ENCODE measurements at regions not wholly inside any gene's neighbourhood (a gene's known extent, or its start where the extent isn't known, plus 50 kb on each side); places are given as distances from the start of the nearest gene placed in this dataset.

GRCh38 chrX:137654481-137654880 lies 88.6 kb downstream of the ZIC3 start:
- no peaks in the 10 kb centered on the region for H3K36me3 ChIP-seq (ENCODE audit: insufficient read depth, low read length)
- H3K27ac ChIP-seq (ENCODE audit: low read depth, low read length, poor library complexity, severe bottlenecking), result no peak overlapping the region
- H2AFZ ChIP-seq (ENCODE audit: low read length), result no peak overlapping the region
- H3K4me2 ChIP-seq (ENCODE audit: low read length), result no peak overlapping the region
- no peak for TF ChIP-seq CTCF (IDR thresholded peaks at IDR 0.05; ENCODE audit: low read length)
- TF ChIP-seq EZH2 (IDR thresholded peaks at IDR 0.05; ENCODE audit: borderline replicate concordance, low read length), result no peak
- H3K4me3 ChIP-seq (ENCODE audit: low read depth, low read length, poor library complexity, severe bottlenecking), result no peak overlapping the region
- H3K9ac ChIP-seq (ENCODE audit: low read length), result no peak overlapping the region
- no peaks in the 10 kb centered on the region for H3K4me1 ChIP-seq (ENCODE audit: insufficient read depth, low read length, severe bottlenecking)
- H3K27me3 ChIP-seq (ENCODE audit: insufficient read depth, low read length), result no peaks in the 10 kb centered on the region
- no peaks in the 10 kb centered on the region for H3F3A ChIP-seq (ENCODE audit: insufficient read depth, low read length)
- no peaks in the 10 kb centered on the region for H3K9me2 ChIP-seq (ENCODE audit: low read depth, low read length)
- no peaks in the 10 kb centered on the region for H4K20me1 ChIP-seq (ENCODE audit: insufficient read depth, low read length)
- H3K79me2 ChIP-seq (ENCODE audit: insufficient read depth, low read length), result no peaks in the 10 kb centered on the region
- no peaks in the 10 kb centered on the region for H3K9me3 ChIP-seq (ENCODE audit: low read length)

- Histone ChIP-seq H2AFZ (ENCODE audit: low read length) (no peak overlapping the region), H3F3A (ENCODE audit: insufficient read depth, low read length) (no peaks in the 10 kb centered on the region), H3K36me3 (ENCODE audit: insufficient read depth, low read length) (no peaks in the 10 kb centered on the region), H3K9me3 (ENCODE audit: low read length) (no peaks in the 10 kb centered on the region), H3K4me1 (ENCODE audit: insufficient read depth, low read length, severe bottlenecking) (no peaks in the 10 kb centered on the region), H3K9ac (ENCODE audit: low read length) (no peak overlapping the region), H3K27me3 (ENCODE audit: insufficient read depth, low read length) (no peaks in the 10 kb centered on the region), H3K4me2 (ENCODE audit: low read length) (no peak overlapping the region), H3K27ac (ENCODE audit: low read depth, low read length, poor library complexity, severe bottlenecking) (no peak overlapping the region), H3K9me2 (ENCODE audit: low read depth, low read length) (no peaks in the 10 kb centered on the region), H3K79me2 (ENCODE audit: insufficient read depth, low read length) (no peaks in the 10 kb centered on the region), H3K4me3 (ENCODE audit: low read depth, low read length, poor library complexity, severe bottlenecking) (no peak overlapping the region), H4K20me1 (ENCODE audit: insufficient read depth, low read length) (no peaks in the 10 kb centered on the region)
- no peak for TF ChIP-seq CTCF (IDR thresholded peaks at IDR 0.05; ENCODE audit: low read length)
- TF ChIP-seq EZH2 (IDR thresholded peaks at IDR 0.05; ENCODE audit: borderline replicate concordance, low read length), result no peak
Observed at GRCh38 chrX:137667776-137668175, 101.8 kb downstream of the ZIC3 start.

GRCh38 chrX:137684591-137684990 lies 118.7 kb downstream of the ZIC3 start:
- Histone ChIP-seq H3K4me2 (ENCODE audit: low read length) (no peak overlapping the region), H3K36me3 (ENCODE audit: insufficient read depth, low read length) (no peaks in the 10 kb centered on the region), H3K4me1 (ENCODE audit: insufficient read depth, low read length, severe bottlenecking) (no peaks in the 10 kb centered on the region), H4K20me1 (ENCODE audit: insufficient read depth, low read length) (no peaks in the 10 kb centered on the region), H3K9me3 (ENCODE audit: low read length) (no peaks in the 10 kb centered on the region), H3K9ac (ENCODE audit: low read length) (no peak overlapping the region), H3K9me2 (ENCODE audit: low read depth, low read length) (no peaks in the 10 kb centered on the region), H3K79me2 (ENCODE audit: insufficient read depth, low read length) (no peaks in the 10 kb centered on the region), H3K27ac (ENCODE audit: low read depth, low read length, poor library complexity, severe bottlenecking) (no peak overlapping the region), H3F3A (ENCODE audit: insufficient read depth, low read length) (no peaks in the 10 kb centered on the region), H3K27me3 (ENCODE audit: insufficient read depth, low read length) (no peaks in the 10 kb centered on the region), H2AFZ (ENCODE audit: low read length) (no peak overlapping the region), H3K4me3 (ENCODE audit: low read depth, low read length, poor library complexity, severe bottlenecking) (no peak overlapping the region)
- TF ChIP-seq EZH2 (IDR thresholded peaks at IDR 0.05; ENCODE audit: borderline replicate concordance, low read length) (no peak), CTCF (IDR thresholded peaks at IDR 0.05; ENCODE audit: low read length) (no peak)
